NCI-H1105 treated with DMSO at 0.1 percent for 48 hours (cell line): ENCODE measurements at regions not wholly inside any gene's neighbourhood (a gene's known extent, or its start where the extent isn't known, plus 50 kb on each side); places are given as distances from the start of the nearest gene placed in this dataset.
"Not testable (repeated sequence)": the region's sequence is repeated elsewhere in the genome, so short reads cannot be mapped to it uniquely, and the experiment has no call there.

Source experiments
- DNase-seq: peaks from one replicate; lab custom pipeline; 2025; lab: John Stamatoyannopoulos, UW

DNA sequence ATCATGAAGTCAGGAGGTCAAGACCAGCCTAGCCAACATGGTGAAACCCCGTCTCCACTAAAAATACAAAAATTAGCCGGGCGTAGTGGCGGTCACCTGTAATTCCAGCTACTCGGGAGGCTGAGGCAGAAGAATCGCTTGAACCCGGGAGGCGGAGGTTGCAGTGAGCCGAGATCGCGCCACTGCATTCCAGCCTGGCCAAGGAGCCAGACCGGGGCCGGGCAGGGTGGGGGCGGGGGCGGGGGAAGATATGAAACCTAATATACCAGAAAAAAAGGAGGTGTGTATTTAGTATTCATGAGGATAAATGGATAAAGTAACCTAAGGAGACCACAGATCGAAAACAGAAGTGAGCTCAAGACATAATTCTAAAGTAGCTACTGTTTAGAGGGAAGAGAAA lies 186.5 kb upstream of the KCND2 start:
- not testable (repeated sequence) for DNase-seq

DNA sequence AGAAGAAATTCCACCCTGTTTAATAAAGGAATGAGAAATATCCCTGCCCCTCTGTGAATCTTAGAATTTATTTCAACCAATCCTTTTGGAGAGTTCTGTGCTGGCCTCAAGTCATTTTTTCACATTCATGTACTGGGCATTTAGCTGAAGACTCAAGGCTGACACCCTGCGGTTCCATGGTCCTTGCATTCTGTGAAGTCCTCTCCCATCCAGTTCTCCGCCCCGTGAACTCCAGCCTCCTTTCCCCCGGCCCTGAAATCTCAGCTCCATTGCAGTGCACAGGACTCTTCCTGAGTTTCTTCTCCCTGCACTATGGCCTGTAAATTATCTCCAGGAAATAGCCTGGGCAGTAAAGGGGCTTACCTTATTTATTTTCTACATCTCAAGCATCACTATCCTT lies 183.0 kb upstream of the KCND2 start:
- no peak for DNase-seq

DNA sequence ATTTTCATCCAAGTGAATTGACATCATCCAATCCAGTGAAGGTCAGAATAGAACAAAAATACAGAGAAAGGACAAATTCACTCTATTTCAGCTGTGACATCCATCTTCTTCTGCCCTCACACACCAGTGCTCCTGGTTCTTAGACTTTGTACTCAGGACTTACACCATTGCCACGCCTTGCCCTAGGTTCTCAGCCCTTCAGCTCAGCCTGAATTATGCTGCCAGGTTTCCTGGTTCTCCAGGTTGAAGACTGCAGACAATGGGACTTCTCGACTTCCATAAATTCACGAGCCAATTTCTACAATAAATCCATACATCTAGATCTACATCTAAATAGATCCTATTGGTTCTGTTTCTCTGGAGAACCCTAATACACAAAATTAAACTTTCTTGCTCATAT lies 181.2 kb upstream of the KCND2 start:
- no peak for DNase-seq

DNA sequence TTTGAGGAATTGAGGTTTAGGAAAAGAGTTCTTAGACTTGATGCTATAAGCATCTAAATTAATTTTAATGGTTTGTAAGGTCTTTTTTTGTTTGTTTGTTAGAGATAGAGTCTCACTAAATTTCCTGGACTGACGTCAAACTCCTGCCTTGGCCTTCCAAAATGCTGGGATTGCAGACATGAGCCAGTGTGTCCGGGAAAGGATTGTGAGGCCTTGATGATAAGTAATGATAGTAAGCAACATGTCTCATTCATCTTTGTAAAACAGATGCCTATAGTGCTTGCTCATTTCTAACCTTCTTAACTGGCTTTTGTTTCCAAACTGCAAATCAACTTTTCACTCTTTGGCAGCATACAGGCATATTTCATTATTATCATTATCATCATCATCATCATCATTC lies 176.0 kb upstream of the KCND2 start:
- DNase-seq: no peak

DNA sequence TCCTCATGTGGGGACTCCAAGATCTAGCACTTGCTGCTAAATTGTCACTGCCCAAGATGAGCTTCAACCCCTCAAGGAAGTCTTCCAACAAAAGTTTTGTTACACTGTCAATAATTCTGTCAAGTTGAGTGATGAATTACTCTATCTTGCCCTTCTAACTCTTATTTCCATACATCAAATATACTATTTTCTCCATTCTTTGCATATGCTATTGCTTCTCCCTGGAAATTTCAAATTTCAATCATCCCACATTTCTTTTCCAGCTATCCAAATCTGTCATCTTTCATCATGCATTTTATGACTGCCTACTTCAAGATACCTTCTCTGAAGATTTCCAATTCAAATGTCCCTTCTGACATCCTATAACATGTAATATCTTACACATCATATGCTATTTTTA lies 175.2 kb upstream of the KCND2 start:
- DNase-seq: no peak

DNA sequence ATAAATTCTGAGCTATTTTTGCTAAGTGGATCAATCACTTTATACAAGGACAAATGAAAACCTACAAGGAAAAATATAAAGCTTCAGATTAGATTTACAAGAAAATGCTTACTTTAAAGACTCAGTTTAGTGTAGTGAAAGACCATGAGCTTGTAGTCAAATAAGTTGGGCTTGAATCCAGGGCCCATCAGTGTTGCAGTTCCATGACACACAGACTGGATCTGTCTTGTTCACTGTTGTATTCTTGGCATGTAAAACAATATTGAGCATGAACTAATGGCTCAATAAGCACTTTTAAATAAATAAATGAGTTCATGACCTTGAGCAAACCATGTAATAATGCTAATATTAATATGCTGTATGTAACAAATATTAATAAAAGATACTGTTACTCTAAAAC lies 164.6 kb upstream of the KCND2 start:
- DNase-seq: peak; percentile 76

DNA sequence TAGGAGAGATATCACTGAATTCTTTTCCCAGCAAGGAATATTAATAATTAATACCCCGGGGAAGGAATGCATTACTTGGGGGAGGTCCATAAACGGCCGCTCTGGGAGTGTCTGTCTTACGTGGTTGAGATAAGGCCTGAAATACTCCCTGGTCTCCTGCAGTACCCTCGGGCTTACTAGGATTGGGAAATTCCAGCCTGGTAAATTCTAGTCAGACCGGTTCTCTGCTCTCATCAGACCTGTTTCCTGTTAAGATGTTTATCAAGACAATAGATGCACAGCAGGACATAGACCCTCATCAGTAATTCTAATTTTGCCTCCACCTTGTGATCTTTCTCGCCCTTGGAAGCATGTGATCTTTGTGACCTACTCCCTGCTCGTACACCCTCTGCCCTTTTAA lies 162.8 kb upstream of the KCND2 start:
- DNase-seq: no peak

DNA sequence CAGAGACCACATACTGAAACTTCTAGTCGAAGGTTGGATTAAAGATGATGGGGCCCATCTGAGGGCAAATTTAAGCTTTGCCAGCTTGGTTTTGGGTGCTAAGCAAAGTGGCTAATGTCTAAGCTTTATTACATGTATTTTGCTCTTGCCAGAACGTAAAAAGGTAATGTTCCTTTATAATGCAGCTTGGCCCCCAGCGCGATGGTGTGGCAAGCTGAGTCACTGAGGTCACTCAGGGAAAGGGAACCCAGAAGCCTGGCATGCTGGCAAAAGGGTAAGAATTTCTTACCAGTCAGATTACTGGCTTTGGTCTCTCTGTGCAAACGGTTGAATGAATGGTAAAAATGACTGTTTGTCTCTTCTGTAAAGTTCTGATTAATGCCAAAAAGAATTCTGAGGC lies 158.3 kb upstream of the KCND2 start:
- DNase-seq: no peak

DNA sequence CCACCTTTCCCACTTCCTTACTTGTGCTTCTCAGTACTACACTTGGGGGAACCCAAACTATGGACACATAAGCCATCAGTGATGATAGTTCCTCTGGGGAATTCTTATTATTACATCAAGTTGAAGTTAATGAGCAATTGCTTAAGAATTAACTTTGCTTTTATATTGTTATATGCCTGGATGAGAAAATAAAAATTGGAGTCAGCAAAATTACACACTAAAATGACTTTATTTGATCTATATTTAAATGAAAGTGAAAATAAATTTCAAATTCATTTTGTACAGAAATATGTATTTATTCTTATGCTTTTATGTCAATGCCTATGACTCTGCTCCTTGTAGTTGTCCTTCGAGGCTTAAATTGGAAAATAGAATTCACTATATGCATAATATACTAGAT lies 149.4 kb upstream of the KCND2 start:
- DNase-seq: no peak

DNA sequence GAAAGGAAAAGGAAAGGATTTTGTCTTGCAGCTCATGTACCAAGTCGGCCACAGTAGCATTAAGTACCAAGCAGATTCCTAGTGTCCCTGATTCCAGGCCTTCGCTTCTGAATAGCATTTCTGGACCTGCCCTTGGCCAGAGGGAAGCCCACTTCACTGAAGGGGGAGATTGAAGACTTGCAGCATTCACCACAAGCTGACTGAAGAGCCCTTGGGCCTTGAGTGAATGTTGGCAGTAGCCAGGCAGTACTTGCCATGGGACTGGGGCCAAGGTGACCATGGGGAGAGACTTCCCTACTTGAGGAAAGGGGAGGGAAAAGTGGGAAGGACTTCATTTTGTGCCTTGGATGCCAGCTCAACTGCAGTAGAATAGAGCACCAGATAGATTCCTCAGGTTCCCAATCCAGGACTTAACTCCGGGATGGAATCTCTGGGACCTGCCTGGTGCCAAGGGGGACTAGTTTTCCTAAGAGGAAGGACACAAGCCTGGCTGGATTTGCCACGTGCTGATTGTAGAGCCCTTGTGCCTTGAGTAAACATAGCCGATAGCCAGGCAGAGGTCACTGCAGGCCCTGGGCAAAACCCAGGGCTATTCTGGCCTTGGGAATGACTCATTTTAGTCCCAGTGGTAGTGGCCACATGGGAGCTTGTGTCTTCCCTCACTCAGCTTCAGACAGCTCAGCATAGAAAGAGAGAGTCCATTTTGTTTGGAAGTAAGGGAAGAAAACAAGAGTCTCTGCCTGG lies 141.7 kb upstream of the KCND2 start:
- DNase-seq: no peak

DNA sequence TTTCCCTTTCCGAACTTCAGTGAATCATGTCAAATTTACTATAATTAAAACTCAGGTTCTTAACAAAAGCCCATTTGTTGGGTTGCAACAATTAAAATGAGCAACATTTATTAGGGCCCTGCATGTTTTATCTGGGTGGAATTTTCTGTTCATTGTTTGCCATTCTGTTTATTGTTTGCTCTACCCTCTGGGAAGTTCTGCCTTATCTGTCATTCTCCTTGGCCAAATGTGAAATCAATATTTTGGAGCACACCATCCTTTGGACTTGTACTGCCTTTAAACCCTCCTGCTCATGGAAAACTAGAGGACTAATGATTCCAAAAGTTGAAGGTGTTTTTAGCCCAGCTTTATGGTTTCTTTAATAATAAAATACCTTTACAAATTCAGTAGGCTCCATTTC lies 134.5 kb upstream of the KCND2 start:
- DNase-seq: no peak

DNA sequence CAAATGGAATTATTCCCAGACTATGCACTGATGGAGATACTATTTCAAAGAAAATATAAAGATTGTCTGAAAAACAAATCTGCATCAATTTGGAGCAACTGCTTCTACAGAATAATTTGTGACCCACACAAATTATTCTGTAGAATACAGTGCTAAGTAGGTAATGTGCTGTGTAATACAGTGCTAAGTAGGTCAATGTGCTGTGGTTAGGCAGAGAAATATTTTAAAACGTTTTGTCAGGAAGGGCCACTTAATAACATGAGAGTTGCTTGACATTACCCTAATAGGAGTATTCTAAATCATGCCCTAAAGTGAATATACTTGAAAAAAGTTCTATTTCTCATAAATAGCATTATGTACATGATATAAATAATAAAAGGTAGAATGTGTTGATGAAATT lies 116.5 kb upstream of the KCND2 start:
- no peak for DNase-seq

DNA sequence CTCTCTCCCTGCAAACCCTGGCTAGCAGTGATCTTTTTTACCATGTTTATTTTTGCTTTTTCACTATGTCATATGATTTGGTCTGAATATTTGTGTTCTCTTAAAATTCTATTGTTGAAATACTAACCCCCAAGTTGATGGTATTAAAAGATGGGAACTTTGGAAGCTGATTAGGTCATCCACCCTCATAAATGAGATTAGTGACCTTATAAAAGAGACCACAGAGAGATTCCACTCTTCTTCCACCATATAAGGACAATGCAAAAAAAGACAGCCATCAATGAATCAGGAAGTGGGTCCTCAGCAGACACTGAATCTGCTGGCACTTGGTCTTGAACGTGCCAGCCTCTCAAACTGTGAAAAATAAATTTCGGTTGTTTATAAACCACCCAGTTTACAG lies 112.8 kb upstream of the KCND2 start:
- no peak for DNase-seq

DNA sequence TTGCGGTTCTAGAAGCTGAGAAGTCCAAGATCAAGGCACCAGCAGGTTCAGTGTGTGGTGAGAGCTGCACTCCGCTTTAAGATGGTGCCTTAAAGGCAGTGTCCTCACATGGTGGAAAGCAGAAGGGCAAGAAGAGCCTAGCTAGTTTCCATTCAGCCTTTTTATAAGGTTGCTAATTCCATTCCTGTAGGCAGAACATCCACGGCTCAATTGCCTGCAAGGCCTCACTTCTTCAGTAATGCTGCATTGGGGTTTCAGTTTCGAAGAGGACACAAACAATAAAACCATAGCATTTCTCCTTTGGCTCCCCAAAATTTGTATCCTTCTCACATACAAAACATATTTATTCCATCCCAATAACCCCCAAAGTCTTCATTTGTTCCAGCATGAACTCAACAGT lies 109.5 kb upstream of the KCND2 start:
- no peak for DNase-seq

DNA sequence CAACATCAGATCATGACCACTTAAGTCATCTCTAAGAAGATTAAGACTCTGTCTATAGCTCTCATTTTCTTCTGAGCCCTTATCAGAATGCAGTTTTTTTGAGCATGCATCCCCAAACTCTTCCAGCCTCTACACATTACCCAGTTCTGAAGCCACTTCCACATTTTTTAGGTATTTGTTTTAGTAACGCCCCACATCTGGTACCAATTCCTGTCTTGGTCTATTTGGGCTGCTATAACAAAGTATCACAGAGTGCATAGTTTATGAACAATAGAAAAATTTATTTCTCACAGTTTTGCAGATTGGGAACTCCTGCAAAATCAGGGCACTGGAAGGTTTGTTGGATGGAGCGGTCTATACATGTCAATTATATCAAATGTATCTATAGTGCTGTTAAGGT lies 107.7 kb upstream of the KCND2 start:
- DNase-seq: no peak

DNA sequence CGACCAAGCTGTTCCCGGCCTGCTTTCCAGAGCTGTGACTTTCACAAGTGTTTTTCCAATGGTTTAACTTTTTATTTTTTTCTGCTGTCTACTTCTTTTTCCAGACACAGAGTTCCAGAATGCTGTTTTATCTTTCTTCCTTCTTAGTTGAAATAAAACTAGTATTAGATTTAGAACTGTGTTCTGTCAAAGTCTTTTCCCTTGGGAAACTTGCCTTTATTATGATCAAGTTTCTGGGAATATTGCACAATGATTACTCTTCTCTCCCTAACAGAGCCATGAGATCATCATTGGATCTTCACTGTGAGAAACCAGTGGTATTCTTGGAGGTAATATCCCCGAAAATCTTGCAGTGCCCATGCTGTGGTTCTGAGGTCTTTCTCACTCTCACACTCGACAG lies 104.9 kb upstream of the KCND2 start:
- DNase-seq: no peak

DNA sequence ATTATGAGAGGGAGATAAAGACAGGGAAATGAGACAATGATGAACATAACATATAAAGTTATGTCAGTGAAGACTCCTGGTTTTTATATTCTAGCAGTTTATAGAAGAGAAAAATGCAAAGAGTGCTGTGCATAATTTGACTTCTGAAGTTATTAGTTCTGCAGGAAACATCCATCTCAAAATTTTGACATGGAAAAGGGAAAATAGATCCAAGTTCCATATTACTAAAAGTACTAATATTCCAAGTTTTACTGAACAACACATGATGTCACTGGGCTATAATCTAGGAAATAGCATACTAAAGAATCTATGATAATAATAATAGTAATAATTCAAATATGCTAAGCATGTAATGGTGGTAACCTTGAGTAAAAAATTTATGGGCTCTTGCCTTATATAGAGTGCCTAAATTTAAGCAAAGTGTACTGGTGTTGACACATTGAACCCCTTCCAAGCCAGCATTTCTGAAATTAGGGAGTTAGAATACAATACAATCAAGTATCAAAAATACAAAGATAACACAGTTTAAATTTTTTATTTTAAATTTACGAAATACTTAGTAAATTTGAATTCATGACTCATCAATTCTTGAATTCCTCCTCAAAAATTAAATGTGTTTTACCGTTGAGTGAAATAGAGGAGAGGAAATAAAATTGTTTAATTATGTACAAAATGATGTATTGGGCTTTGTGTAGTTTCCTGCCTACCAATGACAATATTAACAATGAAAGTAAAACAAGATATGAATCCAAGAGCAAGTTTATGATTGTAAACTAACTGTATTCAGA lies 102.8 kb upstream of the KCND2 start:
- no peak for DNase-seq

DNA sequence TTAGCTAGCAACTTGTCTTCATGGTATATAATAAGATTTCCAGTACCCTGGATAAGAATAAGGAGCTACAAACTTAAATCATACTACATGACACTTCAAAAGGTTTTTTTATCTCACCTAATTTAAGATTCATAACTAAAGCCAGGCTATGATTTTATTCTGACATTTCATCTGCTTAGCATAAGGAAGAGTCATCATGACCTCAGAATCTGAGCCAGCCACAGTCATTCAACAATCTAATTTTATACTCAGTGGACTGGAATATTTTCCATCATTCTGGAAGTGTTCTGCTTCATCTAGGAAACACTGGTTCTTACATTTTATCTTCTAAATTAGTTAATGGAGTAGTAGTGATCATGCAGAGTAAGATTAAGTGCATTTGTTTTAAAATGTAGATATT lies 102.1 kb upstream of the KCND2 start:
- DNase-seq: no peak

DNA sequence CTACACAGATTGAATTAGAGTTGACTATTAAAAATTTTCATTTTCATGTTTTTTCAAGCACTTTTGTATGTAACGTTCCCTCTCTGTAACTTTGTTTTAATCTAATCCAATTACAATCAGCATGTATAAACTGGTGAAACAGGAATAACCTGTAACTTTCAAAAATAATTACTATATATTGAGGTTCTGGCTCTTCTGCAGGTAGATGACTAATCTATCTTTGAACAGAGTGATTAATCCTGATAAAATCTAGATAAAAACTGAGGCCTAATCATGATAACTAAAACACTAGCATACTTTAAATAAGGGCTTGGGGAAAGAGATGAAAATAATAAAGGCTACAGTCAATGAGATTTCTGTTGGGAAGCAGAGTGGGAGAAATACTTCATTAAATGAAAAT lies 101.6 kb upstream of the KCND2 start:
- no peak for DNase-seq

DNA sequence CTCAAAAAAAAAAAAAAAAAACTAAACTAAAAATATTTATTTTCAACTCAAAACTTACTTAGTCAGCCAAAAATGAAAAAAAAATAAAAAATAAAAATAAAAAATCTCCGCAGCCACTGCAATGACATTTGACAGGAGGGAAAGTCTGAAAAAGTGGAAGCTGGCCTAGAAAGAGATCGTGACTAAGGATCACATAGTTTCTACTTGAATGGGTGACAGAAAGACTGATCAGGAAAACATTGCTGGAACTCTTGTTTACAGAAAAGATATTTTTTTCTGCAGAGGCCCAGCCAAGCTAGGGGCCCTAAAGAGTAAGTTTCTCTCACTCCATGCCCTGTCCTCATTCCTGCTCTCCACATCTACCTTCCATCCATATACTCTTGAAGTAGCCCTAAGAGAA lies 92.8 kb upstream of the KCND2 start:
- no peak for DNase-seq

DNA sequence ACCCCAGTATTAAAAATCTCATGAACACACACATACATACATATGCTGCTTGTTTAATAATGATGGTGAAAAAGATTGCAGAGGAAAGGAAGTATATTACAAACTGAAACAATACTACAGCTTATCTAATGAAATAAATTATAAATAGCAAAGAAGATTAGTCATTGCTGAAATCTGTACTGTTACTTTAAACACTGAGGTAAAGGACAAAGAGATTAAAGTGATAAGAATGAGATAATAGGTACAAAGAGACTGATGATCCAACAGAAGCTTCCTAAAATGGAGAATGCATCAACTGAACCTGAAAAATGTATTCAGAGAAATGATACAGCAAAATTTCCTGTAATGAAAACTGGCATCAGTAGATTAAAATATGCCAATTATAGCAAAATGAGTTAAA lies 91.5 kb upstream of the KCND2 start:
- no peak for DNase-seq

DNA sequence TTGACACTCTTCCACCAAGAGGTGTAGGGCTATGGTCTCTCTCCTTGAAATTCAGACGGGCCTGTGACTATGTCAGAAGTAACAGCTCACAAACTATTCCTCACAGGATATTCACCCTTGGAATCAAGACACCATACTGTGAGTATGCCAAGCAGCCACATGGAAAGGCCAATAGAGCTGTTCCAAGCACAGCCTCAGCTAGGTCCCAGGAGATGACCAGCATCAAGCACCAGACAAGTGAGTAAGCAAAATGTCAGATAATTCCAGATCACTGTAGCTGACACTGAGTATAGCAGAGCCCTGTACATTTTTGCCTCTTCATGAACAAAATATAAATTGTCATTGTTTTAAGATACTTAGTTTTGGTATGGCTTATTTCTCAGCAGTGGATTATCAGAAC lies 88.1 kb upstream of the KCND2 start:
- no peak for DNase-seq

DNA sequence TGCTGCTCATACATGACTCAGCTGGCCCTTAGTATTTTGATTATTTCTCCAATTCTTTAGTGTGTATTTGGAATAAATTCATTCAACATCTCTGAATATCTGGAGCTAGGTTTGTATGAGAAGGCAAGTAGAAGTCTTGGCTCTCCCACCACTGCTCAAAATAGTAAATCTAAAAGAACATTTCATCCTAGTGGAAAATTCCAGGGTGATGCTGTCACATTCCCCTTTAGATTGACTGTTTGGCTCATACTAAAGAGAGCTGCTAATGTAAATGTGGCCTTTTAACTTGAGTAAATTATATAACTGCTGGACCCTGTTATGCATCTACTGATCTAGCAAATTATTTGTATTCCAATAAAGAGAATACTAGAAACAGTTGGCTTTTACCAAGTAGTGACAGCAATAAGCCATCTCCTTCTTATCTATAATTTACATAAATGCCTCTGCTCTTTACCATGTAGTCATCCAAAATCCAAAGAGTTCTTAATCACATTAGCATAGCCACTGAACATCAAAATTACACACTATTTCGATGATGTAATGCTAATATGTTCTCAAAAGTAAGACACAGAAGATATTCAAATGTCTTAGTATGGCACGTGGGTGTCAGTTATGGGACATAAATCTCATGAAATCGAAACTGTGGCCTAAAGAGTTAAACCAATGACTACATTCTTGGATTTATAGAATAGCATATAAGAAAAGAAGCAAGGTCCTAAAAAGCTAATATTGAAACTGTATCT lies 86.9 kb upstream of the KCND2 start:
- DNase-seq: no peak
